Neural crest cell (in vitro differentiated cells): ENCODE measurements at regions not wholly inside any gene's neighbourhood (a gene's known extent, or its start where the extent isn't known, plus 50 kb on each side); places are given as distances from the start of the nearest gene placed in this dataset.

Experiments
- DNase-seq: peaks from one replicate; pipeline ENCODE4 v3.0.0; 2021; ENCODE audit warnings: low read depth, mixed read lengths, low spot score
- H3K27ac Mint-ChIP-seq: one replicate; pipeline ENCODE4 v1.8.0; 2021; ENCODE audit warnings: mild to moderate bottlenecking, mixed read lengths; ENCODE audit not compliant: unreplicated experiment
- H3K27me3 Mint-ChIP-seq: 2 replicates; pipeline ENCODE4 v1.8.0; 2021; ENCODE audit warnings: low read depth, mild to moderate bottlenecking, mixed read lengths
- H3K36me3 Mint-ChIP-seq: 2 replicates; pipeline ENCODE4 v1.8.0; 2021; ENCODE audit warnings: low read depth, mild to moderate bottlenecking, mixed read lengths
- H3K4me1 Mint-ChIP-seq: 2 replicates; pipeline ENCODE4 v1.8.0; 2021; ENCODE audit warnings: mixed read lengths
- H3K4me3 Mint-ChIP-seq: one replicate; pipeline ENCODE4 v1.8.0; 2021; ENCODE audit warnings: mild to moderate bottlenecking, mixed read lengths
- H3K9me3 Mint-ChIP-seq: 2 replicates; pipeline ENCODE4 v1.8.0; 2021; ENCODE audit warnings: mixed read lengths
- CTCF ChIP-seq: fragments of 200-600 bp; sonication (generic); conservative IDR thresholded peaks from 2 replicates; pipeline ENCODE4 v1.5.0; 2021; ENCODE audit warnings: antibody characterized with exemption, mild to moderate bottlenecking

GRCh38 chr14:34012369-34012768, 61.5 kb upstream of the EGLN3 start:
- H3K4me1 Mint-ChIP-seq, result peaks cover 7% of the 10 kb centered on the region
- H3K4me3 Mint-ChIP-seq, result no peak overlapping the region
- no peaks in the 10 kb centered on the region for H3K27me3 Mint-ChIP-seq
- H3K36me3 Mint-ChIP-seq, result no peaks in the 10 kb centered on the region
- peaks cover 3% of the 10 kb centered on the region for H3K9me3 Mint-ChIP-seq
- no peak overlapping the region for H3K27ac Mint-ChIP-seq
- DNase-seq, result no peak
- no peak for TF ChIP-seq CTCF

GRCh38 chr14:34009956-34010355, 59.1 kb upstream of the EGLN3 start:
- Mint-ChIP-seq H3K27ac (no peak overlapping the region), H3K9me3 (peaks cover 3% of the 10 kb centered on the region), H3K27me3 (no peaks in the 10 kb centered on the region), H3K4me3 (no peak overlapping the region), H3K4me1 (peaks cover 7% of the 10 kb centered on the region), H3K36me3 (no peaks in the 10 kb centered on the region)
- no peak for DNase-seq
- no peak for TF ChIP-seq CTCF

GRCh38 chr14:34007902-34008301, 57.0 kb upstream of the EGLN3 start:
- no peaks in the 10 kb centered on the region for H3K4me1 Mint-ChIP-seq
- peaks cover 3% of the 10 kb centered on the region for H3K9me3 Mint-ChIP-seq
- TF ChIP-seq CTCF, result no peak
- H3K4me3 Mint-ChIP-seq, result no peak overlapping the region
- no peak overlapping the region for H3K27ac Mint-ChIP-seq
- H3K36me3 Mint-ChIP-seq, result no peaks in the 10 kb centered on the region
- no peaks in the 10 kb centered on the region for H3K27me3 Mint-ChIP-seq
- no peak for DNase-seq

- Mint-ChIP-seq H3K27me3 (no peaks in the 10 kb centered on the region), H3K27ac (no peak overlapping the region), H3K4me3 (no peak overlapping the region), H3K4me1 (no peaks in the 10 kb centered on the region), H3K9me3 (peaks cover 3% of the 10 kb centered on the region), H3K36me3 (no peaks in the 10 kb centered on the region)
- no peak for DNase-seq
- no peak for TF ChIP-seq CTCF
Observed at GRCh38 chr14:34005901-34006300, 55.0 kb upstream of the EGLN3 start.

GRCh38 chr14:34004881-34005280, 54.0 kb upstream of the EGLN3 start:
- H3K9me3 Mint-ChIP-seq, result no peaks in the 10 kb centered on the region
- no peaks in the 10 kb centered on the region for H3K27me3 Mint-ChIP-seq
- no peak for TF ChIP-seq CTCF

GRCh38 chr14:34003691-34004090, 52.8 kb upstream of the EGLN3 start:
- Mint-ChIP-seq H3K36me3 (no peaks in the 10 kb centered on the region), H3K4me3 (no peak overlapping the region), H3K27me3 (no peaks in the 10 kb centered on the region), H3K9me3 (no peaks in the 10 kb centered on the region), H3K4me1 (peaks cover 5% of the 10 kb centered on the region), H3K27ac (no peak overlapping the region)
- no peak for DNase-seq
- TF ChIP-seq CTCF, result no peak

More at GRCh38 chr14:34004881-34005280, 54.0 kb upstream of the EGLN3 start:
- Mint-ChIP-seq H3K4me1 (peaks cover 5% of the 10 kb centered on the region), H3K4me3 (no peak overlapping the region), H3K36me3 (no peaks in the 10 kb centered on the region), H3K27ac (no peak overlapping the region)
- DNase-seq, result no peak
